ENCODE measurements at regions not wholly inside any gene's neighbourhood (a gene's known extent, or its start where the extent isn't known, plus 50 kb on each side); places are given as distances from the start of the nearest gene placed in this dataset.

- TF ChIP-seq EZH2 (IDR thresholded peaks at IDR 0.05; ENCODE audit: low read depth, unreplicated experiment) (no peak), CTCF (conservative IDR thresholded peaks at IDR 0.05; ENCODE audit: low read depth in 2 of 2) (no peak), REST (IDR thresholded peaks at IDR 0.05; ENCODE audit: unreplicated experiment) (no peak), EZH2phosphoT487 (IDR thresholded peaks at IDR 0.05; ENCODE audit: unreplicated experiment) (no peak)
Observed at GRCh38 chr15:91559066-91559465, 294.4 kb upstream of the SLCO3A1 start.
